ENCODE measurements at regions not wholly inside any gene's neighbourhood (a gene's known extent, or its start where the extent isn't known, plus 50 kb on each side); places are given as distances from the start of the nearest gene placed in this dataset.
"Not testable (repeated sequence)": the region's sequence is repeated elsewhere in the genome, so short reads cannot be mapped to it uniquely, and the experiment has no call there.

GRCh38 chr11:134958870-134959269 is 546.8 kb upstream of the B3GAT1 start:
- no peak for DNase-seq (ENCODE audit: low read depth, low spot score)
- ChIA-PET CTCF (no interaction called here), POLR2A (no interaction called here)
- TF ChIP-seq CTCF (IDR thresholded peaks at IDR 0.05; ENCODE audit: insufficient read depth, low read length, missing control alignments) = no peak
- H3K4me3 ChIP-seq (ENCODE audit: low read depth, low read length) = no peak overlapping the region

GRCh38 chr11:134958336-134958640 is 546.2 kb upstream of the B3GAT1 start:
- CTCF ChIA-PET = no interaction called here
- TF ChIP-seq CTCF (IDR thresholded peaks at IDR 0.05; ENCODE audit: insufficient read depth, low read length, missing control alignments) = no peak
- DNase-seq (ENCODE audit: low read depth, low spot score) = no peak
- POLR2A ChIA-PET = no interaction called here
- no peak overlapping the region for H3K4me3 ChIP-seq (ENCODE audit: low read depth, low read length)

GRCh38 chr11:134957540-134958335 is 545.7 kb upstream of the B3GAT1 start:
- POLR2A ChIA-PET = no interaction called here
- no peak for TF ChIP-seq CTCF (IDR thresholded peaks at IDR 0.05; ENCODE audit: insufficient read depth, low read length, missing control alignments)
- DNase-seq (ENCODE audit: low read depth, low spot score) = no peak
- CTCF ChIA-PET = no interaction called here
- no peak overlapping the region for H3K4me3 ChIP-seq (ENCODE audit: low read depth, low read length)

GRCh38 chr11:134956450-134957210 is 544.6 kb upstream of the B3GAT1 start:
- no peak overlapping the region for H3K4me3 ChIP-seq (ENCODE audit: low read depth, low read length)
- ChIA-PET CTCF (no interaction called here), POLR2A (no interaction called here)
- TF ChIP-seq CTCF (IDR thresholded peaks at IDR 0.05; ENCODE audit: insufficient read depth, low read length, missing control alignments) = no peak
- no peak for DNase-seq (ENCODE audit: low read depth, low spot score)

- POLR2A ChIA-PET; CTCF ChIA-PET; H3K4me3 ChIP-seq (ENCODE audit: low read depth, low read length); DNase-seq (ENCODE audit: low read depth, low spot score): not testable (repeated sequence)
Measured at GRCh38 chr11:134955970-134956369, 543.9 kb upstream of the B3GAT1 start.

GRCh38 chr11:134955281-134955680 is 543.2 kb upstream of the B3GAT1 start:
- ChIA-PET POLR2A (no interaction called here), CTCF (no interaction called here)
- H3K4me3 ChIP-seq (ENCODE audit: low read depth, low read length) = no peak overlapping the region
- no peak for DNase-seq (ENCODE audit: low read depth, low spot score)
- no peak for TF ChIP-seq CTCF (IDR thresholded peaks at IDR 0.05; ENCODE audit: insufficient read depth, low read length, missing control alignments)

- H3K4me3 ChIP-seq (ENCODE audit: low read depth, low read length); POLR2A ChIA-PET; DNase-seq (ENCODE audit: low read depth, low spot score); CTCF ChIA-PET: not testable (repeated sequence)
Measured at GRCh38 chr11:134954456-134954855, 542.4 kb upstream of the B3GAT1 start.

GRCh38 chr11:134953417-134953970 is 541.5 kb upstream of the B3GAT1 start:
- CTCF ChIA-PET = not testable (repeated sequence)

More at GRCh38 chr11:134953417-134953970, 541.5 kb upstream of the B3GAT1 start:
- H3K4me3 ChIP-seq (ENCODE audit: low read depth, low read length); POLR2A ChIA-PET; DNase-seq (ENCODE audit: low read depth, low spot score): not testable (repeated sequence)

Measured in AG04449 (cell line).